Testis (tissue), 2 donors: ENCODE measurements at regions not wholly inside any gene's neighbourhood (a gene's known extent, or its start where the extent isn't known, plus 50 kb on each side); places are given as distances from the start of the nearest gene placed in this dataset.

Experiments
- DNase-seq: peaks from one replicate; pipeline ENCODE4 v3.0.0-alpha.2; 2019
- H3K27ac ChIP-seq, 2 donors: fragments of 200-600 bp; sonication (generic); one replicate each; pipeline ENCODE4 v1.5.1; 2019
- H3K27me3 ChIP-seq: fragments of 200-600 bp; sonication (generic); one replicate; pipeline ENCODE4 v1.5.1; 2019
- H3K36me3 ChIP-seq: fragments of 200-600 bp; sonication (generic); one replicate; pipeline ENCODE4 v1.5.1; 2017; ENCODE audit warnings: low read depth; ENCODE audit errors: missing control alignments
- H3K4me1 ChIP-seq: fragments of 200-600 bp; sonication (generic); one replicate; pipeline ENCODE4 v1.5.1; 2019
- H3K4me3 ChIP-seq, 2 donors: fragments of 200-600 bp; sonication (generic); one replicate each; pipeline ENCODE4 v1.5.1; 2017 to 2019
- H3K9me3 ChIP-seq: fragments of 200-600 bp; sonication (generic); one replicate; pipeline ENCODE4 v1.5.1; 2017
- POLR2A ChIP-seq: fragments of 450-650 bp; IDR thresholded peaks from one replicate; pipeline ENCODE4 v1.6.1; 2017; ENCODE audit warnings: antibody characterized with exemption, mild to moderate bottlenecking, moderate library complexity
- WGBS, 2 donors: methylation state at CpG; one replicate each; pipeline ENCODE4 v1.1.5; 2018; 5-methylcytosine and 5-hydroxymethylcytosine counted together
- intact Hi-C: fragments of 100-400 bp; cut with DNase I; formaldehyde crosslinking; loops from one replicate; pipeline ENCODE4 v1.15.1; 2023; ENCODE audit warnings: low total_unique reads
- TF ChIP-seq, protein P1 (sequence below), 3 experiments: fragments of 450-650 bp in 2 of 3; fragments of 200-600 bp in 1 of 3; sonication (generic) in 1 of 3; IDR thresholded peaks; one replicate each; pipeline ENCODE4 v1.5.1; 2016 to 2019; ENCODE audit warnings: antibody characterized with exemption in 3 of 3, mild to moderate bottlenecking in 2 of 3, moderate library complexity in 1 of 3

DNA sequence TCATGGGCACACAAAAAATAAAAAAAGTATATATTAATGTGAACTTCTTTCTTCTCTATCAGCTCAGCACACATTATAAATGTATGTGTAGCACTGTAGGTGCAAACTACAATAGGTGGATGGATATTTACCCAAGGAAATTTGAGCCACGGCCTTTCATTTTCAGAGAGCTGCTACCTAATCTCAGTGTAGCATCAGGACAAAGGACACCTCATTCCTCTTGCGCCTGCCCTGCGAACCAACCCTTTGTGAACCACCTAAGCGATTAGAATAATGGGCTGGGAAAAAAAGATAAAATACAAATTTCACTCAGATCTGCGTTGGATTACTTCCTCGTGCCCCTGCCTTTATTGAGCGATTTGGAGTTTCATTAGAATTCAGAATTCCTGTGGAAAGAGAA is 263.2 kb downstream of the NR2F2 start:
- no peaks in the 10 kb centered on the region for H3K27me3 ChIP-seq
- H3K4me1 ChIP-seq: no peaks in the 10 kb centered on the region
- H3K36me3 ChIP-seq: no peaks in the 10 kb centered on the region
- TF ChIP-seq, protein P1, sequence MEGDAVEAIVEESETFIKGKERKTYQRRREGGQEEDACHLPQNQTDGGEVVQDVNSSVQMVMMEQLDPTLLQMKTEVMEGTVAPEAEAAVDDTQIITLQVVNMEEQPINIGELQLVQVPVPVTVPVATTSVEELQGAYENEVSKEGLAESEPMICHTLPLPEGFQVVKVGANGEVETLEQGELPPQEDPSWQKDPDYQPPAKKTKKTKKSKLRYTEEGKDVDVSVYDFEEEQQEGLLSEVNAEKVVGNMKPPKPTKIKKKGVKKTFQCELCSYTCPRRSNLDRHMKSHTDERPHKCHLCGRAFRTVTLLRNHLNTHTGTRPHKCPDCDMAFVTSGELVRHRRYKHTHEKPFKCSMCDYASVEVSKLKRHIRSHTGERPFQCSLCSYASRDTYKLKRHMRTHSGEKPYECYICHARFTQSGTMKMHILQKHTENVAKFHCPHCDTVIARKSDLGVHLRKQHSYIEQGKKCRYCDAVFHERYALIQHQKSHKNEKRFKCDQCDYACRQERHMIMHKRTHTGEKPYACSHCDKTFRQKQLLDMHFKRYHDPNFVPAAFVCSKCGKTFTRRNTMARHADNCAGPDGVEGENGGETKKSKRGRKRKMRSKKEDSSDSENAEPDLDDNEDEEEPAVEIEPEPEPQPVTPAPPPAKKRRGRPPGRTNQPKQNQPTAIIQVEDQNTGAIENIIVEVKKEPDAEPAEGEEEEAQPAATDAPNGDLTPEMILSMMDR (IDR thresholded peaks at IDR 0.05): no peak
- TF ChIP-seq POLR2A: no peak
- DNase-seq: no peak
- H3K9me3 ChIP-seq: no peaks in the 10 kb centered on the region
- H3K4me3 ChIP-seq: no peak overlapping the region
- intact Hi-C loops: no loop called here
- H3K27ac ChIP-seq: no peak overlapping the region
- 71 to 75% methylated on average over 7 of the region's 7 CpGs for WGBS, 2 donors

DNA sequence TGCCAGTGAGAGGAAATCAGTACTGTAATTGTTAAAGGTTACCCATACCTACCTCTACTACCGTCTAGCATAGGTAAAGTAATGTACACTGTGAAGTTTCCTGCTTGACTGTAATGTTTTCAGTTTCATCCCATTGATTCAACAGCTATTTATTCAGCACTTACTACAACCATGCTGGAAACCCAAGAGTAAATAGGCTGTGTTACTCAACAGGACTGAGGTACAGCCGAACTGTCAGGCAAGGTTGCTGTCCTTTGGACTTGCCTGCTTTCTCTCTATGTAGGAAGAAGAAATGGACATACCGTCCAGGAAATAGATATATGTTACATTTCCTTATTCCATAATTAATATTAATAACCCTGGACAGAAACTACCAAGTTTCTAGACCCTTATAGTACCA is 265.5 kb downstream of the NR2F2 start:
- Histone ChIP-seq H3K27me3 (no peaks in the 10 kb centered on the region), H3K27ac (no peak overlapping the region), H3K4me3 (no peak overlapping the region), H3K36me3 (no peaks in the 10 kb centered on the region), H3K9me3 (no peaks in the 10 kb centered on the region), H3K4me1 (no peaks in the 10 kb centered on the region)
- TF ChIP-seq, protein P1 (IDR thresholded peaks at IDR 0.05): no peak
- no peak for TF ChIP-seq POLR2A
- no peak for DNase-seq
- 79 to 91% methylated on average over 3 of the region's 3 CpGs for WGBS, 2 donors
- intact Hi-C loops: no loop called here

DNA sequence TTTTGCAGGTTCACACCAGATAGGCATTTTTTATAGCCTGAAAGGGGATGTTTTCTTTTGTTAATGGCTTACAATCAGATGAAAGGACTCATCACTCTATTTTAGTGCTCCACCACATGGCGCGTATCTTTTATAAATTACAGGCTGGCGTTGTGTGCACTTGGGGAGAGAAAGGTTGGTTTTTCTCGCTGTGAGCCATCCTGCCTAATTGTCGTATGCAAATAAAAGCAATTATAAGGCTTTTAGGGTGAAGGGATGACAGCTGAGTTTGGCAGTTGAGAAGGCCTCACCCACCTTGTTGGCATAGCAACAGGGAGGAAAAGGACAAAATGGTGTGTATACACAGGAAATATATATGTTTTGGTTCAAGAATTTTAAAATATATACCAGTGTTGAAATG is 268.0 kb downstream of the NR2F2 start:
- no peaks in the 10 kb centered on the region for H3K9me3 ChIP-seq
- H3K27me3 ChIP-seq: no peaks in the 10 kb centered on the region
- no peaks in the 10 kb centered on the region for H3K4me1 ChIP-seq
- intact Hi-C loops: no loop called here
- no peak for DNase-seq
- H3K36me3 ChIP-seq: no peaks in the 10 kb centered on the region
- WGBS, 2 donors: 74 to 78% methylated on average over 5 of the region's 5 CpGs
- no peak for TF ChIP-seq POLR2A
- H3K4me3 ChIP-seq: no peak overlapping the region
- no peak overlapping the region for H3K27ac ChIP-seq

DNA sequence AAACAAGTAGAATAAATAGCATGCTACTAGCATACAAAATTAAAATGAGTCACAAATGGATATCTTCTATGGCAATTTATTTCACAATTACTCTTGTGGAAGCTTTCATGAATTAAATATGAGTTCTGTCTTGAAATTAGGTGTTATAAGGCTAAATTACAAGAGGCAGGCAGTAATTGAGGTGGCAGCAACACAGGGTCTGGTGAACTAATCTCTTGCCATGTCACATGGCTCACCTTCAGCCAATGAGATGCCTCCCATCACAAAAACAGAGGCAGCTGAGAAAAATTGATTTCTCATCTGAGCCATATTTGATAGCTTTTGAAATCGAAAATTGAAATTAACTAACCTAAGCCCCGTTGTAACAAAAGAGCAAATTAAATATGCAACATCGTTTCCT is 268.8 kb downstream of the NR2F2 start:
- no peak overlapping the region for H3K4me3 ChIP-seq
- no peaks in the 10 kb centered on the region for H3K27me3 ChIP-seq
- intact Hi-C loops: no loop called here
- 76 to 82% methylated on average over 3 of the region's 3 CpGs for WGBS, 2 donors
- TF ChIP-seq, protein P1 (IDR thresholded peaks at IDR 0.05): no peak
- no peak for TF ChIP-seq POLR2A
- no peaks in the 10 kb centered on the region for H3K9me3 ChIP-seq
- DNase-seq: no peak
- H3K4me1 ChIP-seq: no peaks in the 10 kb centered on the region
- no peak overlapping the region for H3K27ac ChIP-seq
- H3K36me3 ChIP-seq: no peaks in the 10 kb centered on the region

DNA sequence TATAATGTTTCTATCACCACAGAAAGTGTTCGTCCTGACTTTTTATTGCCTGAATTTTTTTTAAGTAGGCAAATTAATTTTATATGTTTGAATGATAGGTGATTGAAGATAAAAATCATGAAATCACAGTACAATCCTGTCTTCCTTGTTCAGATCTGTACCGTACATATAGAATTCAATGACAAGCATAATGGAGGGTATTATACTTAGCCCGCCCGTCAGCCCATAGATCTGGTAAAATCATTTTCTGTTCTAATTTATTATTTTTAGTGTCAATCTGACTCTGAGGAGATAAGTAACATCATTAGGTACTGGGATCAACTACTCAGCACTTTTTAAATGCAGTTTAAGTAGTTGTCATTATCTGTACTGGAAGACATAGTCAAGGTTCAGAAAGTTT is 269.9 kb downstream of the NR2F2 start:
- no peak for TF ChIP-seq POLR2A
- TF ChIP-seq, protein P1 (IDR thresholded peaks at IDR 0.05): no peak
- Histone ChIP-seq H3K4me3 (no peak overlapping the region), H3K36me3 (no peaks in the 10 kb centered on the region), H3K9me3 (no peaks in the 10 kb centered on the region), H3K27ac (no peak overlapping the region), H3K4me1 (no peaks in the 10 kb centered on the region), H3K27me3 (no peaks in the 10 kb centered on the region)
- intact Hi-C loops: no loop called here
- WGBS, 2 donors: 84 to 94% methylated on average over 4 of the region's 4 CpGs
- no peak for DNase-seq
